ENCODE measurements at regions not wholly inside any gene's neighbourhood (a gene's known extent, or its start where the extent isn't known, plus 50 kb on each side); places are given as distances from the start of the nearest gene placed in this dataset.

- no peak for TF ChIP-seq POLR2AphosphoS5 (IDR thresholded peaks at IDR 0.05; ENCODE audit: borderline replicate concordance, low read depth, low read length)
- no peak for TF ChIP-seq EZH2 (IDR thresholded peaks at IDR 0.05)
Observed at GRCh38 chr14:100664841-100665510, 61.7 kb upstream of the DLK1 start.
